H1 (cell line): ENCODE measurements at regions not wholly inside any gene's neighbourhood (a gene's known extent, or its start where the extent isn't known, plus 50 kb on each side); places are given as distances from the start of the nearest gene placed in this dataset.

Source experiments
- CTCF ChIA-PET: fragments of 300-600 bp; sonication (Branson Sonifier 250); formaldehyde crosslinking; loops from one replicate; lab custom pipeline; 2021; ENCODE audit not compliant: partially characterized antibody; lab: Charles Lee
- POLR2A ChIA-PET: fragments of 300-600 bp; sonication (Branson Sonifier 250); formaldehyde crosslinking; loops from one replicate; lab custom pipeline; 2021; ENCODE audit warnings: inconsistent platforms; ENCODE audit not compliant: partially characterized antibody; lab: Charles Lee
- DNase-seq, 2 experiments: peaks; one replicate each; pipeline versions ENCODE4 v3.0.0 to v3.0.0-alpha.2; 2010 to 2022; ENCODE audit warnings: low spot score in 2 of 2, low read depth in 1 of 2, mixed read lengths in 1 of 2
- FAIRE-seq: peaks from 2 replicates; lab custom pipeline; 2011; peaks lifted over from hg19 to GRCh38; lab: Jason Lieb, UNC
- H2AFZ ChIP-seq: 2 replicates; pipeline ENCODE4 v1.8.1; 2012; ENCODE audit warnings: low read length, inconsistent platforms
- H2AK5ac ChIP-seq: 2 replicates; pipeline ENCODE4 v1.6.1; 2013; ENCODE audit warnings: low read depth, low read length
- H2BK120ac ChIP-seq: replicated peaks from 2 replicates; pipeline ENCODE3; 2013; ENCODE audit warnings: low read depth, low read length, inconsistent platforms
- H2BK12ac ChIP-seq: 2 replicates; pipeline ENCODE4 v1.6.1; 2013; ENCODE audit warnings: low read depth, low read length
- H2BK15ac ChIP-seq: 2 replicates; pipeline ENCODE4 v1.6.1; 2013; ENCODE audit warnings: low read length
- H2BK20ac ChIP-seq: 2 replicates; pipeline ENCODE4 v1.6.1; 2013; ENCODE audit warnings: low read length
- H2BK5ac ChIP-seq: 2 replicates; pipeline ENCODE4 v1.6.1; 2013; ENCODE audit warnings: low read depth, low read length
- H3K14ac ChIP-seq: 2 replicates; pipeline ENCODE4 v1.6.1; 2013; ENCODE audit warnings: inconsistent platforms; ENCODE audit not compliant: insufficient read length
- H3K18ac ChIP-seq: 2 replicates; pipeline ENCODE4 v1.6.1; 2013; ENCODE audit warnings: low read length; ENCODE audit errors: extremely low read depth
- H3K23ac ChIP-seq: 2 replicates; pipeline ENCODE4 v1.6.1; 2013; ENCODE audit warnings: inconsistent platforms; ENCODE audit not compliant: insufficient read length
- H3K23me2 ChIP-seq: 2 replicates; pipeline ENCODE4 v1.6.1; 2013; ENCODE audit warnings: low read depth, low read length
- H3K27ac ChIP-seq: 2 replicates; pipeline ENCODE4 v1.6.1; 2011; ENCODE audit warnings: low read depth, low read length, inconsistent platforms
- H3K27me3 ChIP-seq, 4 experiments: replicated peaks in 1 of 4; 1 replicate in 1 of 4; 2 replicates in 3 of 4; pipeline versions ENCODE4 v1.6.1 to v1.8.1; 2011 to 2013; ENCODE audit warnings: low read length in 3 of 4, mild to moderate bottlenecking in 3 of 4, inconsistent platforms in 2 of 4, mixed read lengths in 2 of 4, moderate library complexity in 1 of 4; ENCODE audit not compliant: control insufficient read depth in 3 of 4, insufficient read depth in 3 of 4; ENCODE audit errors: extremely low read depth in 1 of 4
- H3K36me3 ChIP-seq, 4 experiments: 2 replicates each; pipeline versions ENCODE4 v1.6.1 to v1.8.1; 2011 to 2013; ENCODE audit warnings: mild to moderate bottlenecking in 4 of 4, low read length in 3 of 4, moderate library complexity in 2 of 4, control low read depth in 1 of 4, inconsistent platforms in 1 of 4; ENCODE audit not compliant: insufficient read depth in 4 of 4, control insufficient read depth in 2 of 4
- H3K4ac ChIP-seq: replicated peaks from 2 replicates; pipeline ENCODE3; 2013; ENCODE audit warnings: low read length, low read depth, mixed read lengths, inconsistent platforms; ENCODE audit not compliant: insufficient read length
- H3K4me1 ChIP-seq, 4 experiments: replicated peaks in 1 of 4; 1 replicate in 1 of 4; 2 replicates in 3 of 4; pipeline versions ENCODE4 v1.6.1 to v1.8.1; 2011 to 2013; ENCODE audit warnings: low read length in 3 of 4, inconsistent platforms in 2 of 4, mixed read lengths in 1 of 4; ENCODE audit not compliant: insufficient read depth in 4 of 4, control insufficient read depth in 3 of 4
- H3K4me2 ChIP-seq, 2 experiments: 2 replicates each; pipeline versions ENCODE4 v1.6.1 to v1.8.1; 2011 to 2013; ENCODE audit warnings: low read depth in 2 of 2, low read length in 2 of 2, control low read depth in 1 of 2, inconsistent platforms in 1 of 2, mild to moderate bottlenecking in 1 of 2; ENCODE audit not compliant: insufficient read depth in 1 of 2
- H3K4me3 ChIP-seq, 4 experiments: fragments of 200-600, 300-600 bp in 1 of 4; sonication (generic), shearing (Covaris generic), sonication (Bioruptor Twin) in 1 of 4; 2 replicates each; pipeline versions ENCODE4 v1.5.1 to v1.8.1; 2011 to 2016; ENCODE audit warnings: low read length in 4 of 4, low read depth in 3 of 4, control low read depth in 2 of 4, inconsistent platforms in 2 of 4, mild to moderate bottlenecking in 2 of 4, mixed read lengths in 1 of 4, moderate library complexity in 1 of 4; ENCODE audit not compliant: insufficient read depth in 2 of 4; ENCODE audit errors: extremely low read depth in 1 of 4
- H3K56ac ChIP-seq: replicated peaks from 2 replicates; pipeline ENCODE3; 2013; ENCODE audit warnings: low read depth, mild to moderate bottlenecking, mixed read lengths, low read length, inconsistent platforms; ENCODE audit not compliant: insufficient read length
- H3K79me1 ChIP-seq: 2 replicates; pipeline ENCODE4 v1.6.1; 2013; ENCODE audit warnings: low read depth, low read length, control low read depth
- H3K79me2 ChIP-seq, 2 experiments: 2 replicates each; pipeline versions ENCODE4 v1.6.1 to v1.8.1; 2012 to 2013; ENCODE audit warnings: low read length in 2 of 2, mild to moderate bottlenecking in 2 of 2, inconsistent platforms in 1 of 2; ENCODE audit not compliant: insufficient read depth in 2 of 2, control insufficient read depth in 1 of 2
- H3K9ac ChIP-seq, 4 experiments: replicated peaks in 1 of 4; 1 replicate in 1 of 4; 2 replicates in 3 of 4; pipeline versions ENCODE4 v1.6.1 to v1.8.1; 2011 to 2013; ENCODE audit warnings: low read depth in 3 of 4, low read length in 3 of 4, control low read depth in 2 of 4, mild to moderate bottlenecking in 2 of 4, moderate library complexity in 2 of 4, inconsistent platforms in 1 of 4; ENCODE audit errors: extremely low read depth in 1 of 4
- H3K9me3 ChIP-seq, 2 experiments: 2 replicates each; pipeline versions ENCODE4 v1.6.1 to v1.8.1; 2012 to 2013; ENCODE audit warnings: mild to moderate bottlenecking in 2 of 2, moderate library complexity in 2 of 2, control low read depth in 1 of 2, inconsistent platforms in 1 of 2, low read depth in 1 of 2, low read length in 1 of 2, mixed read lengths in 1 of 2; ENCODE audit not compliant: insufficient read depth in 2 of 2
- H4K20me1 ChIP-seq, 2 experiments: replicated peaks in 1 of 2; 2 replicates each; pipeline versions ENCODE3 to v1.8.1; 2011 to 2013; ENCODE audit warnings: inconsistent platforms in 2 of 2, low read length in 2 of 2, mild to moderate bottlenecking in 1 of 2; ENCODE audit not compliant: insufficient read depth in 2 of 2, control insufficient read depth in 1 of 2
- H4K5ac ChIP-seq: 2 replicates; pipeline ENCODE4 v1.6.1; 2013; ENCODE audit warnings: low read length, low read depth, mixed read lengths, inconsistent platforms; ENCODE audit not compliant: insufficient read length
- H4K8ac ChIP-seq: 2 replicates; pipeline ENCODE4 v1.8.0; 2013; ENCODE audit warnings: mild to moderate bottlenecking, moderate library complexity, low read length, inconsistent platforms; ENCODE audit not compliant: insufficient read depth; ENCODE audit errors: extremely low read depth
- H4K91ac ChIP-seq: replicated peaks from 2 replicates; pipeline ENCODE3; 2013; ENCODE audit warnings: low read length, mixed read lengths, inconsistent platforms; ENCODE audit not compliant: insufficient read length
- TAF7 ChIP-seq: optimal IDR thresholded peaks from 2 replicates; pipeline ENCODE3; 2011; ENCODE audit warnings: low read depth, mild to moderate bottlenecking, inconsistent platforms, low read length, moderate library complexity, borderline replicate concordance
- WGBS, 2 experiments: shearing (Covaris generic) in 1 of 2; methylation state at CpG; one replicate each; pipeline versions ENCODE4 v1.1.6 to v1.1.7; 2013 to 2015; ENCODE audit warnings: low lambda C conversion rate in 2 of 2, mixed read lengths in 2 of 2, inconsistent platforms in 1 of 2, low coverage in 1 of 2, missing lambda C conversion rate in 1 of 2; ENCODE audit not compliant: insufficient replicate concordance in 2 of 2, insufficient coverage in 1 of 2, insufficient read length in 1 of 2; ENCODE audit errors: extremely low coverage in 1 of 2, missing lambda C conversion rate in 1 of 2; 5-methylcytosine and 5-hydroxymethylcytosine counted together

GRCh38 chr7:80373429-80374032 is 138.3 kb downstream of the GNAT3 start:
- Histone ChIP-seq H4K91ac (no peak overlapping the region), H2BK20ac (no peak overlapping the region), H3K23me2 (no peaks in the 10 kb centered on the region), H2BK5ac (no peak overlapping the region), H2AFZ (no peak overlapping the region), H2BK120ac (no peak overlapping the region), H3K36me3 (no peaks in the 10 kb centered on the region), H3K27ac (no peak overlapping the region), H2AK5ac (no peak overlapping the region), H3K4me1 (no peaks in the 10 kb centered on the region), H3K79me2 (no peaks in the 10 kb centered on the region), H3K79me1 (no peaks in the 10 kb centered on the region), H3K14ac (no peak overlapping the region), H3K56ac (no peak overlapping the region), H3K4ac (no peak overlapping the region), H3K18ac (no peak overlapping the region), H4K20me1 (no peaks in the 10 kb centered on the region), H3K4me2 (no peak overlapping the region), H4K5ac (no peak overlapping the region), H3K27me3 (no peaks in the 10 kb centered on the region), H2BK15ac (no peak overlapping the region), H4K8ac (no peak overlapping the region), H3K23ac (no peak overlapping the region), H3K9me3 (0 out of 4 replicates have a peak, but pooled peaks cover 0 to 2% of the 10 kb centered on the region in 2 experiments), H3K4me3 (no peak overlapping the region), H2BK12ac (no peak overlapping the region), H3K9ac (no peak overlapping the region)
- CTCF ChIA-PET = no interaction called here
- WGBS, 2 experiments = 86% methylated on average over 4 of the region's 4 CpGs; no CpG with 5 or more reads in 1 of the 2 experiments
- POLR2A ChIA-PET = no interaction called here
- no peak for DNase-seq
- no peak for FAIRE-seq
- no peak for TF ChIP-seq TAF7
